HK-2 (cell line): ENCODE measurements at regions not wholly inside any gene's neighbourhood (a gene's known extent, or its start where the extent isn't known, plus 50 kb on each side); places are given as distances from the start of the nearest gene placed in this dataset.
A peak's percentile ranks its signal among the peaks of the same experiment; 100 is the strongest.

Source experiments
- DNase-seq: peaks from one replicate; pipeline ENCODE4 v3.0.0-alpha.2; 2018; ENCODE audit not compliant: unreplicated experiment

- no peak for DNase-seq
Measured at GRCh38 chr5:105821800-105822199, 1848.9 kb downstream of the EFNA5 start.

GRCh38 chr5:105817914-105818313 is 1852.8 kb downstream of the EFNA5 start:
- no peak for DNase-seq

- DNase-seq: no peak
Measured at GRCh38 chr5:105817416-105817815, 1853.3 kb downstream of the EFNA5 start.

- no peak for DNase-seq
Measured at GRCh38 chr5:105816961-105817360, 1853.8 kb downstream of the EFNA5 start.

- no peak for DNase-seq
Measured at GRCh38 chr5:105812304-105812703, 1858.4 kb downstream of the EFNA5 start.

GRCh38 chr5:105807951-105808350 is 1862.8 kb downstream of the EFNA5 start:
- no peak for DNase-seq

GRCh38 chr5:105807290-105807689 is 1863.4 kb downstream of the EFNA5 start:
- no peak for DNase-seq

- DNase-seq: no peak
Measured at GRCh38 chr5:105806596-105806995, 1864.1 kb downstream of the EFNA5 start.

GRCh38 chr5:105803431-105803830 is 1867.3 kb downstream of the EFNA5 start:
- DNase-seq: no peak

- DNase-seq: no peak
Measured at GRCh38 chr5:105794578-105794977, 1876.2 kb downstream of the EFNA5 start.

GRCh38 chr5:105789246-105789645 is 1881.5 kb downstream of the EFNA5 start:
- DNase-seq: no peak

GRCh38 chr5:105783811-105784210 is 1886.9 kb downstream of the EFNA5 start:
- no peak for DNase-seq

- no peak for DNase-seq
Measured at GRCh38 chr5:105782501-105782900, 1888.2 kb downstream of the EFNA5 start.

- DNase-seq: no peak
Measured at GRCh38 chr5:105773241-105773640, 1897.5 kb downstream of the EFNA5 start.

GRCh38 chr5:105767267-105767666 is 1903.5 kb downstream of the EFNA5 start:
- no peak for DNase-seq

- DNase-seq: no peak
Measured at GRCh38 chr5:105762728-105763127, 1908.0 kb downstream of the EFNA5 start.

- peak; percentile 3 for DNase-seq
Measured at GRCh38 chr5:105754056-105754455, 1916.7 kb downstream of the EFNA5 start.

GRCh38 chr5:105752801-105753200 is 1917.9 kb downstream of the EFNA5 start:
- DNase-seq: no peak

- no peak for DNase-seq
Measured at GRCh38 chr5:105751908-105752307, 1918.8 kb downstream of the EFNA5 start.

- no peak for DNase-seq
Measured at GRCh38 chr5:105745111-105745510, 1925.6 kb downstream of the EFNA5 start.

- DNase-seq: no peak
Measured at GRCh38 chr5:105740242-105740641, 1930.5 kb downstream of the EFNA5 start.

- DNase-seq: no peak
Measured at GRCh38 chr5:105739732-105740131, 1931.0 kb downstream of the EFNA5 start.

GRCh38 chr5:105735704-105736103 is 1935.0 kb downstream of the EFNA5 start:
- DNase-seq: no peak

GRCh38 chr5:105730982-105731381 is 1939.8 kb downstream of the EFNA5 start:
- DNase-seq: no peak

GRCh38 chr5:105726093-105726492 is 1944.6 kb downstream of the EFNA5 start:
- DNase-seq: no peak
